SHP77 (cell line): ENCODE measurements at regions not wholly inside any gene's neighbourhood (a gene's known extent, or its start where the extent isn't known, plus 50 kb on each side); places are given as distances from the start of the nearest gene placed in this dataset.

Experiments used
- DNase-seq, 2 experiments: peaks; one replicate each; lab custom pipeline; 2025; lab: John Stamatoyannopoulos, UW

- no peak for DNase-seq
Observed at GRCh38 chr20:62562831-62563230, 79.5 kb upstream of the SLCO4A1 start.

DNA sequence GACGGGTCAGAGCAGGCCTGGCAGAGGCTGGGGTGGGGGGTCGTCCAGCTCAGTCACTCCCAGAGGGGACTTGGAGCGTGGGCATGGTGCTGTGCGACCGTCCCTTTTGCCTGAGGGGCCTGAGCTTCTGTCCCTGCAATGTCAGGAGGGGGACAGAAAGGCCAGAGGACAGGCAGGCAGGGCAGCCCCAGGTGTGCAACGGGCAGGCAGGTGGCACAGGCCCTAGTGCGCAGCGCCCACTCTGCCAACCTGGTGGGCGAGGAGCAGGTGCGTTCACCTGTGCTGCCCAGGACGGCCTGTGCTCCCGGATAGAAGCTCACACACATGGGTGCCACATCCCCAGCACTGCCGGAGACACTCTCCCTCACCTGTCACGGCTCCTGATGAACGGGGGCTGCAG, 78.7 kb upstream of the SLCO4A1 start:
- no peak for DNase-seq

DNA sequence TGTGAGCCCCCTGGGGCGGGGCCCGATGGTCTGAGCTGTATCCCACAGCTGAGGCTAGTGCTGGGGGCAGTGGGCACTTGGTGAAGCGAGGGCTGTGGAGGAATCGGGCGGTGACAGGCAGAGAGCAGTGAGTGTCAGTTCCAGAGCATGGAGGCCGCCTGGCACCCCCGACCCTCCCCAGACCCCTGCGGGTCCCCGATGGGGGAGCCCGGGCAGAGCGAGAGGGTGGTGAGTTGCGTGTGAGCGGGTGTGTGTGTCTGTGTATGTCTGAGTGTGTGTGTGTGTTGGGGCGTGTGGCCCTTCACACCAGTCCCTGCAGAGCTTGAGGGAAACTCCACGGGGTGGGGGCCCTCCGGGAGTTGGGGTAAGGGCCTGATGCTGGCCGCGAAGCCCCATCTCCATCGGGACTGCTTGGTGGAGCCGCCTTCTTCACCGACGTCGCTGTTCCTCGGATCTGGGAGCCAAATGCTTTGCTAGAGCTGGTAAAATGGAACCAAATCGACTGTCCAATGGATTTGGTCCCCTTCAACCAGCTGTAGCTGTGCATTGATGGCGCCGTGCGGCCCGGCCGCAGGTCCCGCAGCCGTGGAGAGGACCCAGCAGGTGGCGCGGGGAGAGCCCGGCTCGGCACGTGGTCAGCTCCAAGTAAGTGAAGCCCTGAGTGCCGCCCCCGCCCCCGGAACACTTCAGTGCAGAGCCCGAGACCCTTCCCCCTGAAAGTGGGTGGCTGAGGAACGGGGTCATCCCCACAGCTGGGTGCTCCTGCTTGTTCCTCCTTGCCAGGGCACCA, 77.7 kb upstream of the SLCO4A1 start:
- DNase-seq = no peak

GRCh38 chr20:62566266-62566665, 76.0 kb upstream of the SLCO4A1 start:
- no peak for DNase-seq

DNA sequence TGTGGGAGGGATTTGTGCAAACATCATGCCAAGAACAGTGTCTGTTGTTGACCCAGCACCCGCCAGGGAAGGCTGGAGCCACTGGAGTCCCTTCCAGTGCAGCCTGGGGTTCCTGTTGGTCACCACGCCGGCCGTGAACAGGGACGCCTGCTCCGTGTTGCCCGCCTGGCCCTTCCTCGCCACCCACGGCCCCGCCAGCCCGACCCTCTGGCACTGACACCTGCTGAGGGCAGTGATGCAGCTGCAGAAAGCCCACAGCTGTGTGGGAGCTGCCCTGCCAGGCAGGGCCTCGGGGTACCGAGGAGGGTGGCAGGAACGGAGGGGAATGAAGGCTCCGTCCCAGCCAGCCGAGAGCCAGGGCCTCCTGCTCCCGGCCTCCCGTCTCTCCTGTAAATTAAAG, 75.5 kb upstream of the SLCO4A1 start:
- DNase-seq = no peak

DNA sequence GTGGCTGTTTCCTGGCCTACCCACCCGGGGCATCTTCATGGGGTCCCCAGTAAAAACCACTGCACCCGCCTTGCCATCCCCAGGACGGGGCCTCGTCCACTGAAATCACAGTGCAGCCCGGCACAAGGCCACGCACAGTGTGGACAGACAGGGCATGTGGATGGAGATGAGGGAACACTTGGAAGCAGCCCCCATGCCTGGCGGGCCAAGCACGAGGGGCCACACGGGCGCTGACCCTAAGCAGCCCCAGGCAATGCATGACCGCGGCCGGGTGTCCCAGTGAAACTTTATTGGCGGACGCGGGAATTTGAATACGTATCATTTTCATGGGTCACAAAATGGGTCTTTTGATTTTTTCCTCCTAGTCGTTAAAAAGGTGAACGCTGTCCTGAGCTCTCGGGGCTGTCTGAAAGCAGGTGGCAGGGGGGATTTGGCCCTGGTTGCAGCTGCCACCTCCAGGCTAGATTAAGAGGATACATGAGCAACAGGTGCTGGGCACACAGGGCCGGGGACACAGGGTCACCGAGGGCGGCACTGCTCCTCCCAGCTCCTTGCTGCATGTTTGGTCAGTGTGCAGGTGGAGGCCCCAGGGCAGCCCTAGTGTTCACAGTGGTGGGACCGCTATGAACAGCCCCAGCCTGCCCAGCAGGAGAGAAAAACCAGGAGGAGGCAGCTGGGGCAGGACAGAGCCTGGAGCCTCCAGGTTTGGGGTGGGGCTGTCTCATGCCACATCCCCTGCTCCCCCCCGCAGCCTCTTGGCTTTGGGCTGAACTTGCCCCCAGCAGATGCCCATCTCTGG, 74.9 kb upstream of the SLCO4A1 start:
- DNase-seq = peak in 1 of 2 experiments; percentile 65

- no peak for DNase-seq
Observed at GRCh38 chr20:62568045-62568389, 74.3 kb upstream of the SLCO4A1 start.

DNA sequence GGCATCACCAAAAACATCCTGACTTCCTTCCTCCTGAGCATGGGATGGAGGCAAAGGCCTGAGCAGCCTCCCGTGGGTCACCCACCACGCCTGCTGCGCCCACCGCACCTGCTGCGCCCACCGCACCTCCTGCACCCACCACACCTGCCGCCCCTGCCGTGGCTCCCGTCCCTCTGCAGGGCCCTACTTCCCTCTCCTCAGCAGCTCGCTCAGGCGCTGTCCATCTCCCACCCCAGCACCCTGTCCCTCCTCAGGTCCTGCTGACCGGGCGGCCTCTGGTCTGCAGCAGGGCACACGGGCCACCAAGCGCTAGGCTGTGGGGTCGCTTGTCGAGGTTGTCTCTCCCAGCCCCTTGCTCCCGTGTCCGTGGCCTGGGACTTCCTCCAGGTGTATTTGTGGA, 72.7 kb upstream of the SLCO4A1 start:
- no peak for DNase-seq

DNA sequence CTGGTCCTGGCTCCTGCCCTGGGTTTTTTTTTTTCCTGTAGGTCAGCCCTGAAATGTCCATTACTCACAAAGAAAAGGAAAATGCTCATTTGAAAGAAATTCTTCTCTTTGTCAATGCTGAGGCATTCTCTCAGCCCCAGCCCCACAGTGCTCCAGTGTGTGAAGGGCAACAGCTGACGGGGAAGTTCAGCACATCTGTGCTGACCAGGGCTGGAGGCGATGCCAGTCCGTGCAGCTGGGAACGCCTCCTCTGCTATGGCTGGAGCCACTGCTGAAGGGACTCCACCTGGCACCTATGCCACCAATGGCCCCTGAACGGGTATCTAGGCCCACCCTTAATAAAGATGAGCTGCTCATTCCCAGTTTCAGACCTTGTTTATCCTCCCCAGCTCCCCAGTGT, 71.9 kb upstream of the SLCO4A1 start:
- no peak for DNase-seq

GRCh38 chr20:62570897-62571668, 71.2 kb upstream of the SLCO4A1 start:
- no peak for DNase-seq

DNA sequence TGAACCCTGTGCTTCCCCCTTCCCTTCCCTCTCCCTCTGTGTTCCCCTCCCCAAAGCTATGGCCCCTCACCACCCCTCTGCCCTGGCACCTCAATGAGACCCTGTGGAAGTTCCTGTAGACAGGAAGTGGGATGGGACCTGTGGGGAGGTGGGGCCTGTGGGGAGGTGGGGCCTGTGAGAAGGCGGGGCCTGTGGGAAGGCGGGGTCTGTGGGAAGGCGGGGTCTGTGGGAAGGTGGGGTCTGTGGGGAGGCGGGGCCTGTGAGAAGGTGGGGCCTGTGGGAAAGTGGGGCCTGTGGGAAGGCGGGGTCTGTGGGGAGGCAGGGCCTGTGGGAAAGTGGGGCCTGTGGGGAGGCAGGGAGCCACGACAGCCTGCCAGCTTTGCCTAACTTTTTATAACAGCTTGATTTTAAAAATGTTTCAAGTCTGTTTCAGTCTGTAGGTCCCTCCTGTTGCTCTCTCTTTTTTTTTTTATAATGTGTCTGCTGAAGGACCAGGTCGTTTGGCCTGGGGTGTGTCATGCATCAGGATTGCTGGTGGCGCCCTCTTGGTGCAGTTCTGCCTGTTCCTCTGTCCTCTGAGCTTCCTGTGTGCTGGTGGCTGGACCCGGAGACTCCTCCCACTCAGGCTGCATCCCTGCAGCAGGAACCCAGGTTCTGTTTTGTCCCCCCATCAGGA, 70.5 kb upstream of the SLCO4A1 start:
- DNase-seq = peak in 1 of 2 experiments; percentile 31

DNA sequence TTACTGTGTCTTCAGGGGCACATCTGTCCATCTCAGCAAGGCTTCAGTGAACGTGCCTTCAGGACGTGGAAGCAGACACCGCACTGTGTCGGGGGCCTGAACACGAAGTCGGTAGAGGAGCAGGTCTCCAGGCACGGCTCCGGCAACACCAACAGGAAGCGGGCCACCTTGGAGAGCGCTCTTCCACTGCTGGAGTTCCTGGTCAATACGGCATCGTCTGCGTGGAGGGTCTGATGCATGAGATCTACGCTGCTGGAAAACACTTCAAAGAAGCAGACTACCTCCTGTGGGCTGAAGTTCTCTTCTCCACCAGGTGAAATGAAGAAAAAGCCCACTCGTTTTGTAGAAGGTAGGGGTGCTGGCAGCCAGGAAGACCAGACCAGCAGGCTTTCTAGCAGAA, 69.3 kb upstream of the SLCO4A1 start:
- no peak for DNase-seq

DNA sequence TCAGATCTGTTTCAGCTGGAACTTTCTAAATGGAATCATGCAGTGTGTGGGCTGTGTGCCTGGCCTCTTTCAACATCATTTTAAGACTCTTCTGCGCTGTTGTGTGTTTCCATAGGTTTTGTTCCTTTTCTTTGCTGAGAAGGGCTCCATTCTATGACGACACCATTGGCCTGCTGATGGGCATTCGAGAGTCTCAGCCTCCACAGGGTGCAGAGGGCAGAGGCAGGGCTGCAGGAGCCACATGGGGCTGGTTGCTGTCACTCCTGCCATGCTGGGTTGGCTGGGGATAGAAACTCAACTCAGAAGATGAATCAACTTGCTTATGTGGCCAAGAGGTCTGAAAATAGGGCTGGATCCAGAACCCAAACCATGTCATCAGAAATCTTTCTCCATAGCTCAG, 68.5 kb upstream of the SLCO4A1 start:
- DNase-seq = no peak

GRCh38 chr20:62574230-62574993, 67.9 kb upstream of the SLCO4A1 start:
- DNase-seq = no peak

DNA sequence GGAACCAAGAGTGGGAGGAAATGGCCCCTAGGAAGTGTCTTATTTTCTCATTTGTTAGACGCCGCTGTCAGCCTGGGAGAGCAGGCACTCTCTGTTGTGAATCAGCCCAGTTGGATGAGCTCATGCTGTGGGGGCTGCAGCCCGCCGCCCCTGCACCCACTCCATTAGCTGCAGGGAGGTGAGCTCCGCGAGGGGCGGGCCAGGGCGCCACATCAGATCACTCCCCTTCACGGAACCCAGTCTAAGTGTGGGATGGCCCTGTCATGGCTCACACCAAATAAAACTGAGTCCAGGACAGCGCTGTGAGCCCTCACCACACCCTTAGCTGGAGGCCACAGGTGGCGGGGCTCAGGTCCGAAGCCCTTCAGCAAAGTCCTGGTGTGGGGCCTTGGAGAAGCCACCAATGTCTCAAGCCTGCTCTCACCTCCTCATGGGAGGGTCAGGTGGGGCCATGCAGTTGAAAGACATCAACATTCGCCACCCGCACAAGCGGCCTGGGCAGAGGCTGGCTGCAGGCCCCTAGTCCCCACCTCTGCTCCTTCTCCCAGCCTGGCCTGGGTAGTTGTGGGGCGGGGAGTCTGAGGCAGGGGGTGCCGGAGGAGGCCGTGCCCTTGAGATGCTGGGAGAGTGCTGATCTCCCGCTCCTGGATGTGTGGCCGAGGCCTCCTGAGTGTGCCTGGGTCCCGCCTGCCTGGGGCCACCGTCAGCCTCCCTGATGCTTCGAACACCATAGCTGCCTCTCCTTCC, 66.2 kb upstream of the SLCO4A1 start:
- no peak for DNase-seq

GRCh38 chr20:62576815-62577489, 65.4 kb upstream of the SLCO4A1 start:
- no peak for DNase-seq

- DNase-seq = no peak
Observed at GRCh38 chr20:62577490-62577836, 64.8 kb upstream of the SLCO4A1 start.

GRCh38 chr20:62578294-62578897, 63.9 kb upstream of the SLCO4A1 start:
- no peak for DNase-seq

GRCh38 chr20:62580052-62580451, 62.3 kb upstream of the SLCO4A1 start:
- DNase-seq = no peak

- no peak for DNase-seq
Observed at GRCh38 chr20:62580733-62581132, 61.6 kb upstream of the SLCO4A1 start.
